ENCODE measurements at regions not wholly inside any gene's neighbourhood (a gene's known extent, or its start where the extent isn't known, plus 50 kb on each side); places are given as distances from the start of the nearest gene placed in this dataset. TPM values are rescaled to one million over a fixed set of nuclear protein-coding genes. Genes with fewer than 3 reads are reported as not detected.
"Not testable (repeated sequence)": the region's sequence is repeated elsewhere in the genome, so short reads cannot be mapped to it uniquely, and the experiment has no call there.

DNA sequence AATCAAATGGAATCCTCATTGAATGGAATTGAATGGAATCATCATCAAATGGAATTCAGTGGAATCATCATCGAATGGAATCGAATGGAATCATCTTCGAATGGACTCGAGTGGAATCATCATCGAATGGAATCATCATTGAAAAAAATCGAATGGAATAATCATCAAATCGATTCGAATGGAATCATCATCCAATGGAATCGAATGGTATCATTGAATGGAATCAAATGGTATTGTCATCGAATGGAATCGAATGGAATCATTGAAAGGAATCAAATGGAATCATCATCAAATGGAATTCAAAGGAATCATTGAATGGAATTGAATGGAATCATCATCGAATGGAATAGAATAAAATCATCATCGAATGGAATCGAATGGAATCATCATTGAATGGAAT, 619.3 kb downstream of the TP53TG3F start:
- 45 to 65% methylated on average over 14 of the region's 14 CpGs for WGBS, 2 donors
- intact Hi-C loops (cut with DNase I) = no loop called here

GRCh38 chr16:34085038-34085437, 625.6 kb downstream of the TP53TG3F start:
- WGBS, 2 donors = 47 to 50% methylated on average over 5 of the region's 5 CpGs

More for the DNA sequence above, 619.3 kb downstream of the TP53TG3F start:
- ATAC-seq (no peak), DNase-seq (no peak)
- H3K9me3 ChIP-seq = peaks cover 0 to 13% (median 0%) of the 10 kb centered on the region in 3 donors
- TF ChIP-seq CTCF (IDR thresholded peaks at IDR 0.05) (no peak), POLR2A (IDR thresholded peaks at IDR 0.05) (no peak)
- H3K27ac ChIP-seq = no peak overlapping the region
- H3K4me3 ChIP-seq = no peak overlapping the region
- no peaks in the 10 kb centered on the region for H3K4me1 ChIP-seq
- no peaks in the 10 kb centered on the region for H3K36me3 ChIP-seq (replicated peaks in 1 of 2; ENCODE audit: insufficient read depth in 1 of 2, low read depth in 2 of 2)
- no peaks in the 10 kb centered on the region for H3K27me3 ChIP-seq

GRCh38 chr16:34095006-34095405, 635.6 kb downstream of the TP53TG3F start:
- H3K27ac ChIP-seq; intact Hi-C loops (cut with DNase I): not testable (repeated sequence)
- peaks cover 0 to 41% (median 0%) of the 10 kb centered on the region in 3 donors for H3K9me3 ChIP-seq

More at GRCh38 chr16:34085038-34085437, 625.6 kb downstream of the TP53TG3F start:
- DNase-seq; intact Hi-C loops (cut with DNase I); H3K4me3 ChIP-seq; H3K27me3 ChIP-seq; H3K4me1 ChIP-seq; ATAC-seq; H3K36me3 ChIP-seq (replicated peaks in 1 of 2; ENCODE audit: insufficient read depth in 1 of 2, low read depth in 2 of 2); H3K27ac ChIP-seq: not testable (repeated sequence)
- H3K9me3 ChIP-seq = peaks cover 0 to 63% (median 0%) of the 10 kb centered on the region in 3 donors

DNA sequence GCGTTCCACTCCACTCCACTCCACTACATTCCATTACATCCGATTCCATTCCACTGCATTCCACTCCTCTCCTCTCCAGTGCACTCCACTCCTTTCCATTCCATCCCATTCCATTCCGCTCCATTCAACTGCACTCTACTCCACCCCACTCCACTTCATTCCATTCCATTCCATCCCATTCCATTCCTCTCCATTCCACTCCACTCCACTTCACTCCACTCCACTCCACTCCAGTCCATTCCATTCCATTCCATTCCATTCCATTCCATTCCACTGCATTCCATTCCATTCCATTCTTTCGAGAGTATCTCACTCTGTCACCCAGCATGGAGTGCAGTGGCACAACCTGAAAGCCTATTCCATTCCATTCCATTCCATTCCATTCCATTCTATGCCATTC, 637.5 kb downstream of the TP53TG3F start:
- DNase-seq; ATAC-seq; H3K4me3 ChIP-seq; intact Hi-C loops (cut with DNase I); H3K36me3 ChIP-seq (replicated peaks in 1 of 2; ENCODE audit: insufficient read depth in 1 of 2, low read depth in 2 of 2); H3K27me3 ChIP-seq; H3K27ac ChIP-seq; H3K4me1 ChIP-seq: not testable (repeated sequence)
- peaks cover 0 to 40% (median 0%) of the 10 kb centered on the region in 3 donors for H3K9me3 ChIP-seq
- WGBS, 2 donors = 50 to 68% methylated on average over 4 of the region's 4 CpGs

More at GRCh38 chr16:34095006-34095405, 635.6 kb downstream of the TP53TG3F start:
- ATAC-seq; H3K4me1 ChIP-seq; H3K27me3 ChIP-seq; DNase-seq; H3K36me3 ChIP-seq (replicated peaks in 1 of 2; ENCODE audit: insufficient read depth in 1 of 2, low read depth in 2 of 2); H3K4me3 ChIP-seq: not testable (repeated sequence)
- 67 to 76% methylated on average over 14 of the region's 14 CpGs for WGBS, 2 donors

GRCh38 chr16:34097326-34097725, 637.9 kb downstream of the TP53TG3F start:
- H3K9me3 ChIP-seq = peaks cover 0 to 36% (median 0%) of the 10 kb centered on the region in 3 donors
- H3K27ac ChIP-seq; H3K4me1 ChIP-seq; H3K36me3 ChIP-seq (replicated peaks in 1 of 2; ENCODE audit: insufficient read depth in 1 of 2, low read depth in 2 of 2); ATAC-seq; DNase-seq; H3K4me3 ChIP-seq; intact Hi-C loops (cut with DNase I); H3K27me3 ChIP-seq: not testable (repeated sequence)
- WGBS, 2 donors = 57 to 67% methylated on average over 3 of the region's 3 CpGs

- ATAC-seq; H3K27ac ChIP-seq; DNase-seq; H3K36me3 ChIP-seq (replicated peaks in 1 of 2; ENCODE audit: insufficient read depth in 1 of 2, low read depth in 2 of 2); H3K27me3 ChIP-seq; intact Hi-C loops (cut with DNase I); H3K4me3 ChIP-seq; H3K4me1 ChIP-seq: not testable (repeated sequence)
- peaks cover 0 to 33% (median 0%) of the 10 kb centered on the region in 3 donors for H3K9me3 ChIP-seq
Observed at GRCh38 chr16:34098033-34098432, 638.6 kb downstream of the TP53TG3F start.

DNA sequence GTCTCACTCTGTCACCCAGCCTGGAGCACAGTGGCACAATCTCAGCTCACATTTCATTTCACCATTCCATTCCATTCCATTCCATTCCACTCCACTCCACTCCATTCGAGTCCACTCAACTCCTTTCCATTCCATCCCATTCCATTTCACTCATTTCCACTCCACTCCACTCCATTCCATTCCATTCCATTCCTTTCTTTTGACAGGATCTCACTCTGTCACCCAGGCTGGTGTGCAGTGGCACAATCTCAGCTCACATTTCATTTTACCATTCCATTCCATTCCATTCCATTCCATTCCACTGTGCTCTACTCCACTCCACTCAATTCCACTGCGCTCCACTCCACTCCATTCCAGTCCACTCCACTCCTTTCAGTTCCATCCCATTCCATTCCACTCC, 639.6 kb downstream of the TP53TG3F start:
- peaks cover 0 to 33% (median 0%) of the 10 kb centered on the region in 3 donors for H3K9me3 ChIP-seq
- H3K27me3 ChIP-seq; ATAC-seq; DNase-seq; intact Hi-C loops (cut with DNase I); H3K4me3 ChIP-seq; H3K27ac ChIP-seq; H3K4me1 ChIP-seq; H3K36me3 ChIP-seq (replicated peaks in 1 of 2; ENCODE audit: insufficient read depth in 1 of 2, low read depth in 2 of 2): not testable (repeated sequence)
- WGBS, 2 donors = 16 to 31% methylated on average over 2 of the region's 2 CpGs

Small RNA genes in the stretch of these regions (small RNA-seq; reads per million reads assigned to genes)
- gene AC133561.3 (not detected), gene AC133561.4 (not detected), gene AC140658.4 (not detected)
